ENCODE measurements at regions not wholly inside any gene's neighbourhood (a gene's known extent, or its start where the extent isn't known, plus 50 kb on each side); places are given as distances from the start of the nearest gene placed in this dataset.

GRCh38 chr11:112542479-112542878 is 281.8 kb upstream of the PLET1 start:
- no peak for DNase-seq

GRCh38 chr11:112543390-112543789 is 282.7 kb upstream of the PLET1 start:
- DNase-seq: no peak

- no peak for DNase-seq
Observed at GRCh38 chr11:112548641-112549040, 288.0 kb upstream of the PLET1 start.

GRCh38 chr11:112553205-112553731 is 292.6 kb upstream of the PLET1 start:
- DNase-seq: no peak

- DNase-seq: no peak
Observed at GRCh38 chr11:112554586-112554985, 293.9 kb upstream of the PLET1 start.

- DNase-seq: peak; percentile 20
Observed at GRCh38 chr11:112555491-112556364, 295.1 kb upstream of the PLET1 start.

GRCh38 chr11:112558691-112559090 is 298.0 kb upstream of the PLET1 start:
- no peak for DNase-seq

- DNase-seq: no peak
Observed at GRCh38 chr11:112563808-112564207, 303.1 kb upstream of the PLET1 start.

- no peak for DNase-seq
Observed at GRCh38 chr11:112564228-112564955, 303.7 kb upstream of the PLET1 start.

GRCh38 chr11:112565551-112565950 is 304.9 kb upstream of the PLET1 start:
- DNase-seq: no peak

GRCh38 chr11:112566124-112566523 is 305.5 kb upstream of the PLET1 start:
- no peak for DNase-seq

GRCh38 chr11:112570333-112570732 is 309.7 kb upstream of the PLET1 start:
- DNase-seq: no peak

GRCh38 chr11:112579282-112579681 is 318.6 kb upstream of the PLET1 start:
- DNase-seq: no peak

GRCh38 chr11:112580864-112581263 is 320.2 kb upstream of the PLET1 start:
- no peak for DNase-seq

GRCh38 chr11:112581747-112582146 is 321.1 kb upstream of the PLET1 start:
- DNase-seq: no peak

- DNase-seq: no peak
Observed at GRCh38 chr11:112582366-112582765, 321.7 kb upstream of the PLET1 start.

GRCh38 chr11:112583261-112583893 is 322.7 kb upstream of the PLET1 start:
- no peak for DNase-seq

- no peak for DNase-seq
Observed at GRCh38 chr11:112584672-112585071, 324.0 kb upstream of the PLET1 start.

- no peak for DNase-seq
Observed at GRCh38 chr11:112587664-112588063, 327.0 kb upstream of the PLET1 start.

GRCh38 chr11:112588252-112588694 is 327.6 kb upstream of the PLET1 start:
- DNase-seq: peak; percentile 79

GRCh38 chr11:112589155-112589554 is 328.5 kb upstream of the PLET1 start:
- no peak for DNase-seq

GRCh38 chr11:112590764-112591163 is 330.1 kb upstream of the PLET1 start:
- no peak for DNase-seq

GRCh38 chr11:112593440-112593839 is 332.8 kb upstream of the PLET1 start:
- DNase-seq: no peak

Data from inflammatory macrophage treated with lipopolysaccharide for 4 hours (primary cell).